Ascending aorta (tissue), 2 donors: ENCODE measurements at regions not wholly inside any gene's neighbourhood (a gene's known extent, or its start where the extent isn't known, plus 50 kb on each side); places are given as distances from the start of the nearest gene placed in this dataset.

Experiments
- DNase-seq, 2 donors: peaks; one replicate each; pipeline ENCODE4 v3.0.0-alpha.2; 2019; ENCODE audit warnings: low spot score in 2 of 2
- H3K27ac ChIP-seq, 2 donors: fragments of 200-600 bp; sonication (generic); one replicate each; pipeline ENCODE4 v1.5.1; 2016 to 2017; ENCODE audit warnings: mild to moderate bottlenecking in 1 of 2
- H3K27me3 ChIP-seq: fragments of 200-600 bp; sonication (generic); one replicate; pipeline ENCODE4 v1.5.1; 2017
- H3K36me3 ChIP-seq, 2 donors: fragments of 200-600 bp; sonication (generic); one replicate each; pipeline ENCODE4 v1.5.1; 2016
- H3K4me1 ChIP-seq, 2 donors: fragments of 200-600 bp; sonication (generic); one replicate each; pipeline ENCODE4 v1.5.1; 2016 to 2017; ENCODE audit warnings: mild to moderate bottlenecking in 1 of 2
- H3K4me3 ChIP-seq, 2 donors: fragments of 200-600 bp; sonication (generic); one replicate each; pipeline ENCODE4 v1.5.1; 2016 to 2017; ENCODE audit warnings: mild to moderate bottlenecking in 1 of 2
- H3K9me3 ChIP-seq, 2 donors: fragments of 200-600 bp; sonication (generic); one replicate each; pipeline ENCODE4 v1.5.1; 2016
- CTCF ChIP-seq, 3 experiments: fragments of 200-600 bp in 2 of 3; fragments of 450-650 bp in 1 of 3; sonication (generic) in 2 of 3; IDR thresholded peaks; one replicate each; pipeline ENCODE4 v1.5.1; 2016 to 2019; ENCODE audit warnings: antibody characterized with exemption in 3 of 3, mild to moderate bottlenecking in 1 of 3, moderate library complexity in 1 of 3
- intact Hi-C: fragments of 100-400 bp; cut with DNase I; formaldehyde crosslinking; loops from one replicate; pipeline ENCODE4 v1.15.1; 2023

GRCh38 chr12:77352946-77353345, 287.6 kb upstream of the E2F7 start:
- no peak for TF ChIP-seq CTCF (IDR thresholded peaks at IDR 0.05)
- no peaks in the 10 kb centered on the region for H3K9me3 ChIP-seq
- H3K36me3 ChIP-seq, result no peaks in the 10 kb centered on the region
- intact Hi-C loops, result no loop called here
- no peak for DNase-seq
- H3K27me3 ChIP-seq, result no peaks in the 10 kb centered on the region
- H3K4me1 ChIP-seq, result no peaks in the 10 kb centered on the region
- no peak overlapping the region for H3K27ac ChIP-seq
- no peak overlapping the region for H3K4me3 ChIP-seq

- Histone ChIP-seq H3K27me3 (no peaks in the 10 kb centered on the region), H3K36me3 (no peaks in the 10 kb centered on the region), H3K4me3 (no peak overlapping the region), H3K9me3 (no peaks in the 10 kb centered on the region), H3K27ac (no peak overlapping the region), H3K4me1 (no peaks in the 10 kb centered on the region)
- no peak for DNase-seq
- no peak for TF ChIP-seq CTCF (IDR thresholded peaks at IDR 0.05)
- intact Hi-C loops, result no loop called here
Observed at GRCh38 chr12:77351860-77352259, 286.5 kb upstream of the E2F7 start.

GRCh38 chr12:77349689-77350370, 284.5 kb upstream of the E2F7 start:
- H3K4me3 ChIP-seq, result no peak overlapping the region
- H3K27ac ChIP-seq, result no peak overlapping the region
- H3K4me1 ChIP-seq, result peaks cover 0 to 3% of the 10 kb centered on the region in 2 donors
- H3K27me3 ChIP-seq, result no peaks in the 10 kb centered on the region
- no peaks in the 10 kb centered on the region for H3K9me3 ChIP-seq
- no peaks in the 10 kb centered on the region for H3K36me3 ChIP-seq
- TF ChIP-seq CTCF (IDR thresholded peaks at IDR 0.05), result no peak
- no peak for DNase-seq
- intact Hi-C loops, result no loop called here

GRCh38 chr12:77347017-77347416, 281.6 kb upstream of the E2F7 start:
- DNase-seq, result no peak
- peaks cover 0 to 3% of the 10 kb centered on the region in 2 donors for H3K4me1 ChIP-seq
- intact Hi-C loops, result no loop called here
- H3K4me3 ChIP-seq, result no peak overlapping the region
- H3K27ac ChIP-seq, result no peak overlapping the region
- H3K36me3 ChIP-seq, result no peaks in the 10 kb centered on the region
- no peaks in the 10 kb centered on the region for H3K9me3 ChIP-seq
- no peaks in the 10 kb centered on the region for H3K27me3 ChIP-seq
- TF ChIP-seq CTCF (IDR thresholded peaks at IDR 0.05), result no peak

- Histone ChIP-seq H3K4me3 (no peak overlapping the region), H3K4me1 (peaks cover 0 to 3% of the 10 kb centered on the region in 2 donors), H3K36me3 (no peaks in the 10 kb centered on the region), H3K27me3 (no peaks in the 10 kb centered on the region), H3K27ac (no peak overlapping the region), H3K9me3 (no peaks in the 10 kb centered on the region)
- intact Hi-C loops, result no loop called here
- no peak for DNase-seq
- TF ChIP-seq CTCF (IDR thresholded peaks at IDR 0.05), result no peak
Observed at GRCh38 chr12:77345336-77345735, 280.0 kb upstream of the E2F7 start.

GRCh38 chr12:77344651-77345050, 279.3 kb upstream of the E2F7 start:
- Histone ChIP-seq H3K27ac (no peak overlapping the region), H3K36me3 (no peaks in the 10 kb centered on the region), H3K27me3 (no peaks in the 10 kb centered on the region), H3K4me3 (no peak overlapping the region), H3K4me1 (peaks cover 0 to 3% of the 10 kb centered on the region in 2 donors), H3K9me3 (no peaks in the 10 kb centered on the region)
- TF ChIP-seq CTCF (IDR thresholded peaks at IDR 0.05), result no peak
- no peak for DNase-seq
- intact Hi-C loops, result no loop called here
